Mucosa of descending colon (tissue), 3 donors: ENCODE measurements at regions not wholly inside any gene's neighbourhood (a gene's known extent, or its start where the extent isn't known, plus 50 kb on each side); places are given as distances from the start of the nearest gene placed in this dataset.

ENCODE experiments used
- ATAC-seq: fragments of 200-7000 bp; cut with Tn5 transposase; one replicate; pipeline ENCODE4 v1.9.1; 2020; ENCODE audit warnings: mild to moderate bottlenecking, moderate library complexity
- DNase-seq, 3 donors: peaks; one replicate each; pipeline ENCODE4 v3.0.0-alpha.2; 2020
- H3K36me3 ChIP-seq: fragments of 200-600 bp; one replicate; pipeline ENCODE4 v1.8.0; 2021; ENCODE audit warnings: low read depth, mild to moderate bottlenecking
- H3K4me1 ChIP-seq: fragments of 200-600 bp; one replicate; pipeline ENCODE4 v1.8.0; 2021; ENCODE audit warnings: low read depth, mild to moderate bottlenecking
- H3K4me3 ChIP-seq: fragments of 200-600 bp; one replicate; pipeline ENCODE4 v1.8.0; 2021; ENCODE audit warnings: mild to moderate bottlenecking
- H3K9me3 ChIP-seq: fragments of 200-600 bp; one replicate; pipeline ENCODE4 v1.8.0; 2021; ENCODE audit warnings: mild to moderate bottlenecking
- intact Hi-C, 2 donors: fragments of 100-400 bp; cut with DNase I in 1 of 2; cut with micrococcal nuclease in 1 of 2; formaldehyde crosslinking; loops; one replicate each; pipeline versions ENCODE4 v1.11.0 to v1.11.1; 2022; cut with DNase I, micrococcal nuclease
- TF ChIP-seq, protein P1 (sequence below): fragments of 200-600 bp; IDR thresholded peaks from one replicate; pipeline ENCODE4 v1.8.0; 2022; ENCODE audit warnings: antibody characterized with exemption, mild to moderate bottlenecking
- donor health status: DM: no; HTN: no; CAD: no; lungs with moderate emphysema.
- donor health status: DM: no; HTN: no; CAD: no.
- donor health status: DM: no; HTN: yes; CAD: no.

DNA sequence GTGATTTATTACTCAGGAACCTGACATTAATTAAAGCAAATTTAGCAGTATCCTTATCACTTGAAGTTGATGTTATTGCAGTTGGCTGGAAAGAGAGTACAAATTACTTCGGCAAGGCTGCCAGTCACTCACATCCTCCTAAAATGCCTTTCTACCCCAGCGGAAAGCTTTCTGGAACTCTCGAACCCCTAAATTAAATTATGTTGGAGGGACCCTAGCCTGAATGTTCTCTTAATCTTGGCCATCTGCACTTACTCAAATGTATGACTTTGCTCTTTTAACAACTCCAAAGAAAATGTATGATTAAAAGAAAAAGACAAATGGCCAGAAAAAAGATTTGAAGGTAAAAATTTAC lies 242.6 kb upstream of the USP25 start:
- Histone ChIP-seq H3K4me1 (no peaks in the 10 kb centered on the region), H3K9me3 (no peaks in the 10 kb centered on the region), H3K36me3 (no peaks in the 10 kb centered on the region), H3K4me3 (no peak overlapping the region)
- ATAC-seq = no peak
- TF ChIP-seq, protein P1, sequence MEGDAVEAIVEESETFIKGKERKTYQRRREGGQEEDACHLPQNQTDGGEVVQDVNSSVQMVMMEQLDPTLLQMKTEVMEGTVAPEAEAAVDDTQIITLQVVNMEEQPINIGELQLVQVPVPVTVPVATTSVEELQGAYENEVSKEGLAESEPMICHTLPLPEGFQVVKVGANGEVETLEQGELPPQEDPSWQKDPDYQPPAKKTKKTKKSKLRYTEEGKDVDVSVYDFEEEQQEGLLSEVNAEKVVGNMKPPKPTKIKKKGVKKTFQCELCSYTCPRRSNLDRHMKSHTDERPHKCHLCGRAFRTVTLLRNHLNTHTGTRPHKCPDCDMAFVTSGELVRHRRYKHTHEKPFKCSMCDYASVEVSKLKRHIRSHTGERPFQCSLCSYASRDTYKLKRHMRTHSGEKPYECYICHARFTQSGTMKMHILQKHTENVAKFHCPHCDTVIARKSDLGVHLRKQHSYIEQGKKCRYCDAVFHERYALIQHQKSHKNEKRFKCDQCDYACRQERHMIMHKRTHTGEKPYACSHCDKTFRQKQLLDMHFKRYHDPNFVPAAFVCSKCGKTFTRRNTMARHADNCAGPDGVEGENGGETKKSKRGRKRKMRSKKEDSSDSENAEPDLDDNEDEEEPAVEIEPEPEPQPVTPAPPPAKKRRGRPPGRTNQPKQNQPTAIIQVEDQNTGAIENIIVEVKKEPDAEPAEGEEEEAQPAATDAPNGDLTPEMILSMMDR = no peak
- DNase-seq = no peak
- intact Hi-C loops = loop anchor here (10.0 kb wide), 2 partner anchors 338 to 622 kb away; no protein-coding TSS in a partner anchor

GRCh38 chr21:15491100-15491499 lies 238.7 kb upstream of the USP25 start:
- Histone ChIP-seq H3K4me3 (no peak overlapping the region), H3K4me1 (no peaks in the 10 kb centered on the region), H3K36me3 (no peaks in the 10 kb centered on the region), H3K9me3 (no peaks in the 10 kb centered on the region)
- TF ChIP-seq, protein P1 = no peak
- no peak for ATAC-seq
- intact Hi-C loops = no loop called here
- no peak for DNase-seq

GRCh38 chr21:15493646-15494045 lies 236.1 kb upstream of the USP25 start:
- DNase-seq (no peak), ATAC-seq (no peak)
- Histone ChIP-seq H3K36me3 (no peaks in the 10 kb centered on the region), H3K4me1 (no peaks in the 10 kb centered on the region), H3K4me3 (no peak overlapping the region), H3K9me3 (no peaks in the 10 kb centered on the region)
- TF ChIP-seq, protein P1 = no peak
- intact Hi-C loops = no loop called here

- intact Hi-C loops = no loop called here
- no peaks in the 10 kb centered on the region for H3K36me3 ChIP-seq
Observed at GRCh38 chr21:15494481-15494880, 235.3 kb upstream of the USP25 start.

DNA sequence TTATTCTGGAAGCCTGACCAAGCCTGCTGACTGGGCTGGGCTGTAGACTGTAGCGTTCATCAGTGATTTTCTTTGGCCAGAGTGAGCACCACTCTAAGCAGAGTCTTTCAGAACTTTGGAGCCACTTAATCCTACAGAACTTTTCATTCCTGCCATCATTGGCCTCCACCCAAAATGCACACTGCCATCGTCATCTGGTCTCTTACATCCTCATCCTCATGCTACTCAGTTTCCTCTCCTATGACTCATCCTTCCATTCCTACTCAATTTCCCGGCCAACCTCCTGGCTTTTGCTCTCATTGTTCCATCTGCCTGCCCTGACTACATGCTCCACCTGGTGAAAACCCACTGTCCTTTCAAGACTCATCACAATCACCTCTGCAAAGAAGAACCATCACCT lies 233.8 kb upstream of the USP25 start:
- intact Hi-C loops = no loop called here
- Histone ChIP-seq H3K4me1 (no peaks in the 10 kb centered on the region), H3K4me3 (no peak overlapping the region), H3K36me3 (no peaks in the 10 kb centered on the region), H3K9me3 (no peaks in the 10 kb centered on the region)
- TF ChIP-seq, protein P1 = no peak
- no peak for ATAC-seq
- DNase-seq = no peak

More at GRCh38 chr21:15494481-15494880, 235.3 kb upstream of the USP25 start:
- ATAC-seq = no peak
- no peak for DNase-seq
- TF ChIP-seq, protein P1 = no peak
- H3K4me3 ChIP-seq = no peak overlapping the region
- H3K4me1 ChIP-seq = no peaks in the 10 kb centered on the region
- no peaks in the 10 kb centered on the region for H3K9me3 ChIP-seq

DNA sequence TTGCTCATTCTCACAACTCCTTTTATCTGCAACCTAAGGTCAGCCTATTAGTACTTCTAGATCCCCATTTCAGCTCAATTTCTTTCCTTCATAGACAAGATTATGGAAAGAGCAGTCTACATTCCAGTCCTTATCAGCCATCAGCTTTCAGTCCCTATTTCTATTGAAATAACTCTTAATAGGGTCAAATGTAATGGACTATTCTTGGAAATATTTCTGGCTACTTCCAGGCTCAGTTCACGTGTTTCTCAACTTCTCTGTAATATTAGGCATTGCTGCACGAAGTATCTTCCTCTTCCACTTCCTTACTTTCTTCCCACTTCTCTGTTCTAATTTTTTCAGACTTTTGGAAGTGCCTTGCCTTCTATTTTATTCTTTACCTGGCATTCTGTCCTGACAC lies 232.9 kb upstream of the USP25 start:
- intact Hi-C loops = no loop called here
- no peaks in the 10 kb centered on the region for H3K4me1 ChIP-seq
- no peak overlapping the region for H3K4me3 ChIP-seq
- TF ChIP-seq, protein P1 = no peak
- no peak for DNase-seq
- no peaks in the 10 kb centered on the region for H3K36me3 ChIP-seq
- H3K9me3 ChIP-seq = no peaks in the 10 kb centered on the region
- no peak for ATAC-seq
